ENCODE measurements at regions not wholly inside any gene's neighbourhood (a gene's known extent, or its start where the extent isn't known, plus 50 kb on each side); places are given as distances from the start of the nearest gene placed in this dataset.

GRCh38 chr6:18565231-18565630 lies 178.1 kb downstream of the RNF144B start:
- Histone ChIP-seq H3K27me3 (ENCODE audit: insufficient read depth, insufficient read length) (peaks cover 11% of the 10 kb centered on the region), H3K36me3 (ENCODE audit: insufficient read depth, insufficient read length, low read length) (no peaks in the 10 kb centered on the region), H3K9ac (ENCODE audit: insufficient read length, low read depth) (no peak overlapping the region), H3K4me3 (ENCODE audit: insufficient read length, low read depth) (no peak overlapping the region), H3K9me3 (ENCODE audit: insufficient read depth, low read length) (no peaks in the 10 kb centered on the region), H3K4me1 (ENCODE audit: insufficient read depth, insufficient read length) (no peaks in the 10 kb centered on the region)
- no peak for DNase-seq (ENCODE audit: low read depth, low spot score)
- no peak for TF ChIP-seq SUZ12 (IDR thresholded peaks at IDR 0.05; ENCODE audit: extremely low read depth, insufficient read depth, insufficient read length)
- TF ChIP-seq YY1 (IDR thresholded peaks at IDR 0.05; ENCODE audit: insufficient read depth, insufficient read length): no peak
- TF ChIP-seq ZNF274 (IDR thresholded peaks at IDR 0.05; ENCODE audit: low read depth, low read length): no peak

DNA sequence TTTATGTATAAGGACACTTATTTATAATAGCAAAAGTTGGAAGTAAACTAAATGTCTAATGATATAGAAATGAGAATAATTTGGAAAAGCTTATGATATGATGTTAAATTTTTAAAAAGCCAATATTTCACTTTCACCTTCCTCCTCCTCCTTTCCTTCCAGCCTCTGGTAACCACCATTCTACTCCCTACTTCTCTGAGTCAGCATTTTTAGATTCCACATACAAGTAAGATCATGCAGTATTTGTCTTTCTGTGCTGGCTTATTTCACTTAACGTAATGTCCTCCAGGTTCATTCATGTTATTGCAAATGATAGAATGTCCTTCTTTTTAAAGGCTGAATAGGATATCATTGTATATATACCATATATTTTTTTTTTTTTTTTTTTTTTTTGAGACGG lies 180.2 kb downstream of the RNF144B start:
- Histone ChIP-seq H3K4me3 (ENCODE audit: insufficient read length, low read depth) (no peak overlapping the region), H3K27me3 (ENCODE audit: insufficient read depth, insufficient read length) (peaks cover 11% of the 10 kb centered on the region), H3K9me3 (ENCODE audit: insufficient read depth, low read length) (no peaks in the 10 kb centered on the region), H3K36me3 (ENCODE audit: insufficient read depth, insufficient read length, low read length) (no peaks in the 10 kb centered on the region), H3K4me1 (ENCODE audit: insufficient read depth, insufficient read length) (no peaks in the 10 kb centered on the region), H3K9ac (ENCODE audit: insufficient read length, low read depth) (no peak overlapping the region)
- TF ChIP-seq SUZ12 (IDR thresholded peaks at IDR 0.05; ENCODE audit: extremely low read depth, insufficient read depth, insufficient read length) (no peak), ZNF274 (IDR thresholded peaks at IDR 0.05; ENCODE audit: low read depth, low read length) (no peak), YY1 (IDR thresholded peaks at IDR 0.05; ENCODE audit: insufficient read depth, insufficient read length) (no peak)
- no peak for DNase-seq (ENCODE audit: low read depth, low spot score)

- Histone ChIP-seq H3K4me1 (ENCODE audit: insufficient read depth, insufficient read length) (no peaks in the 10 kb centered on the region), H3K9me3 (ENCODE audit: insufficient read depth, low read length) (no peaks in the 10 kb centered on the region), H3K9ac (ENCODE audit: insufficient read length, low read depth) (no peak overlapping the region), H3K36me3 (ENCODE audit: insufficient read depth, insufficient read length, low read length) (no peaks in the 10 kb centered on the region), H3K27me3 (ENCODE audit: insufficient read depth, insufficient read length) (no peaks in the 10 kb centered on the region), H3K4me3 (ENCODE audit: insufficient read length, low read depth) (no peak overlapping the region)
- no peak for DNase-seq (ENCODE audit: low read depth, low spot score)
- no peak for TF ChIP-seq YY1 (IDR thresholded peaks at IDR 0.05; ENCODE audit: insufficient read depth, insufficient read length)
- TF ChIP-seq SUZ12 (IDR thresholded peaks at IDR 0.05; ENCODE audit: extremely low read depth, insufficient read depth, insufficient read length): no peak
- TF ChIP-seq ZNF274 (IDR thresholded peaks at IDR 0.05; ENCODE audit: low read depth, low read length): no peak
Observed at GRCh38 chr6:18577491-18577890, 190.3 kb downstream of the RNF144B start.

- Histone ChIP-seq H3K9ac (ENCODE audit: insufficient read length, low read depth) (no peak overlapping the region), H3K27me3 (ENCODE audit: insufficient read depth, insufficient read length) (no peaks in the 10 kb centered on the region), H3K4me1 (ENCODE audit: insufficient read depth, insufficient read length) (no peaks in the 10 kb centered on the region), H3K9me3 (ENCODE audit: insufficient read depth, low read length) (no peaks in the 10 kb centered on the region), H3K4me3 (ENCODE audit: insufficient read length, low read depth) (no peak overlapping the region), H3K36me3 (ENCODE audit: insufficient read depth, insufficient read length, low read length) (no peaks in the 10 kb centered on the region)
- TF ChIP-seq YY1 (IDR thresholded peaks at IDR 0.05; ENCODE audit: insufficient read depth, insufficient read length): no peak
- no peak for TF ChIP-seq ZNF274 (IDR thresholded peaks at IDR 0.05; ENCODE audit: low read depth, low read length)
- TF ChIP-seq SUZ12 (IDR thresholded peaks at IDR 0.05; ENCODE audit: extremely low read depth, insufficient read depth, insufficient read length): no peak
- DNase-seq (ENCODE audit: low read depth, low spot score): no peak
Observed at GRCh38 chr6:18579166-18579565, 192.0 kb downstream of the RNF144B start.

GRCh38 chr6:18579869-18580268 lies 192.7 kb downstream of the RNF144B start:
- DNase-seq (ENCODE audit: low read depth, low spot score): no peak
- Histone ChIP-seq H3K4me1 (ENCODE audit: insufficient read depth, insufficient read length) (no peaks in the 10 kb centered on the region), H3K36me3 (ENCODE audit: insufficient read depth, insufficient read length, low read length) (no peaks in the 10 kb centered on the region), H3K27me3 (ENCODE audit: insufficient read depth, insufficient read length) (no peaks in the 10 kb centered on the region), H3K9me3 (ENCODE audit: insufficient read depth, low read length) (no peaks in the 10 kb centered on the region), H3K9ac (ENCODE audit: insufficient read length, low read depth) (no peak overlapping the region), H3K4me3 (ENCODE audit: insufficient read length, low read depth) (no peak overlapping the region)
- no peak for TF ChIP-seq ZNF274 (IDR thresholded peaks at IDR 0.05; ENCODE audit: low read depth, low read length)
- TF ChIP-seq SUZ12 (IDR thresholded peaks at IDR 0.05; ENCODE audit: extremely low read depth, insufficient read depth, insufficient read length): no peak
- no peak for TF ChIP-seq YY1 (IDR thresholded peaks at IDR 0.05; ENCODE audit: insufficient read depth, insufficient read length)

DNA sequence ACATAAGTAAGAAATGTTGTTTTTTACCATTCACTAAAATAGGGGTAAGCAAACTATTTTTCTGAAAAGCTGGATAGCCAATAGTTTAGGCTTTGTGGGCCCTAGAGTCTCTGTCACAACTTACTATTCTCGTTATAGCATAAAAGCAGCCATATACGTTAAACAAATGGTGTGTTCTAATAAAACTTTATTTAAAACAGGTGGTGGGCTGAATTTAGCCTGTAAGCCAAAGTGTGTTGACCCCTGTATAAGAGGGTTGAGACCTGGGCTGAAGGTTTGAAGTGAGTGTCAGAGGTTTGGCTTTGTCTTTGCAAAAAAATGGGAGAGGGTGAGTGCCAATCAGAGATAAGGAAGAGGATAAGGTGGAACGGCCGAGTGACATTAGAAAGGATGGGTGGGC lies 197.2 kb downstream of the RNF144B start:
- Histone ChIP-seq H3K9me3 (ENCODE audit: insufficient read depth, low read length) (no peaks in the 10 kb centered on the region), H3K36me3 (ENCODE audit: insufficient read depth, insufficient read length, low read length) (no peaks in the 10 kb centered on the region), H3K4me1 (ENCODE audit: insufficient read depth, insufficient read length) (no peaks in the 10 kb centered on the region), H3K9ac (ENCODE audit: insufficient read length, low read depth) (no peak overlapping the region), H3K27me3 (ENCODE audit: insufficient read depth, insufficient read length) (no peaks in the 10 kb centered on the region), H3K4me3 (ENCODE audit: insufficient read length, low read depth) (no peak overlapping the region)
- no peak for TF ChIP-seq ZNF274 (IDR thresholded peaks at IDR 0.05; ENCODE audit: low read depth, low read length)
- no peak for TF ChIP-seq SUZ12 (IDR thresholded peaks at IDR 0.05; ENCODE audit: extremely low read depth, insufficient read depth, insufficient read length)
- TF ChIP-seq YY1 (IDR thresholded peaks at IDR 0.05; ENCODE audit: insufficient read depth, insufficient read length): no peak
- DNase-seq (ENCODE audit: low read depth, low spot score): no peak

DNA sequence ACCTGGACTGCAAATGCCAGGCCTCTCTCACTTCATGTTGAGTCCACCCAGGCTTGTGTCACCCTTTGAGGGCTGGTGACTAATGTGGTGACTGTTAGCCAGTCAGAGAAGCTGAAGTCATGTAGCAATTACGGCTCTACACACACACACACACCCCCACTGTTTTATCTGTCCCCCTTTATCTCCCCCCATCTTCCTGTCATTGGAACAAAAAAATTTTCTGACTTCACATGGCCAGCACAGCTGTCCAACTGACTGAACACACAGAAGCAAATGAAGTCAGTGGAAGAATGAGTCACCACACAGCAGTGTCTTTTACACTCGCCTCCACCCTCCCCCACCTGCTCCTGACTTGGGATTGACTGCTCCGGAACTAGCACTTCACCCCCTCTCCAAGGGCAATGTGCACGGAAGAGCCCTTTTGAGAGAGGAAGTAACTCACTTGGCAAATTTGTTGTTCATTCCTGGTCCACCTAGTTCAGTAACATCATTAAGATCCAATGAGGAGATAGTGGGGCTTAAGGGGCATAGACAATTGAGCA lies 198.0 kb downstream of the RNF144B start:
- H3K9ac ChIP-seq (ENCODE audit: insufficient read length, low read depth): no peak overlapping the region
- H3K4me1 ChIP-seq (ENCODE audit: insufficient read depth, insufficient read length): no peaks in the 10 kb centered on the region
- H3K4me3 ChIP-seq (ENCODE audit: insufficient read length, low read depth): no peak overlapping the region
- H3K36me3 ChIP-seq (ENCODE audit: insufficient read depth, insufficient read length, low read length): no peaks in the 10 kb centered on the region
- H3K9me3 ChIP-seq (ENCODE audit: insufficient read depth, low read length): no peaks in the 10 kb centered on the region
- no peaks in the 10 kb centered on the region for H3K27me3 ChIP-seq (ENCODE audit: insufficient read depth, insufficient read length)
- no peak for DNase-seq (ENCODE audit: low read depth, low spot score)
- TF ChIP-seq ZNF274 (IDR thresholded peaks at IDR 0.05; ENCODE audit: low read depth, low read length): no peak
- TF ChIP-seq SUZ12 (IDR thresholded peaks at IDR 0.05; ENCODE audit: extremely low read depth, insufficient read depth, insufficient read length): no peak
- TF ChIP-seq YY1 (IDR thresholded peaks at IDR 0.05; ENCODE audit: insufficient read depth, insufficient read length): no peak

All from NT2/D1 (cell line).